Gastroesophageal sphincter (tissue), 3 donors: ENCODE measurements at regions not wholly inside any gene's neighbourhood (a gene's known extent, or its start where the extent isn't known, plus 50 kb on each side); places are given as distances from the start of the nearest gene placed in this dataset.

Experiments used
- CTCF ChIP-seq, 4 experiments: fragments of 200-600 bp in 2 of 4; fragments of 450-650 bp in 2 of 4; sonication (generic) in 1 of 4; IDR thresholded peaks; one replicate each; pipeline ENCODE4 v1.5.1; 2017 to 2019; ENCODE audit warnings: antibody characterized with exemption in 4 of 4, mild to moderate bottlenecking in 2 of 4, moderate library complexity in 2 of 4
- POLR2A ChIP-seq, 2 donors: fragments of 450-650 bp; IDR thresholded peaks; one replicate each; pipeline ENCODE4 v1.6.1; 2017; ENCODE audit warnings: antibody characterized with exemption in 2 of 2, mild to moderate bottlenecking in 2 of 2, moderate library complexity in 1 of 2
- POLR2AphosphoS5 ChIP-seq: sonication (generic); formaldehyde crosslinking; IDR thresholded peaks from one replicate; pipeline ENCODE4 v1.6.1; 2017; ENCODE audit warnings: antibody characterized with exemption

- TF ChIP-seq CTCF (IDR thresholded peaks at IDR 0.05) (no peak), POLR2AphosphoS5 (no peak), POLR2A (IDR thresholded peaks at IDR 0.05) (no peak)
Measured at GRCh38 chr12:127716166-127716565, 550.8 kb upstream of the TMEM132C start.
